Ishikawa (cell line): ENCODE measurements at regions not wholly inside any gene's neighbourhood (a gene's known extent, or its start where the extent isn't known, plus 50 kb on each side); places are given as distances from the start of the nearest gene placed in this dataset.

Experiments
- CEBPB ChIP-seq: IDR thresholded peaks from 2 replicates; pipeline ENCODE4 v1.6.1; 2012
- CREB1 ChIP-seq: IDR thresholded peaks from 2 replicates; pipeline ENCODE4 v1.6.1; 2012; ENCODE audit warnings: low read depth
- EGR1 ChIP-seq: IDR thresholded peaks from 2 replicates; pipeline ENCODE4 v1.6.1; 2012
- EP300 ChIP-seq: IDR thresholded peaks from 2 replicates; pipeline ENCODE4 v1.6.1; 2012; ENCODE audit warnings: borderline replicate concordance
- FOXM1 ChIP-seq: IDR thresholded peaks from 2 replicates; pipeline ENCODE4 v1.6.1; 2012; ENCODE audit warnings: low read depth, borderline replicate concordance
- MAX ChIP-seq: IDR thresholded peaks from 2 replicates; pipeline ENCODE4 v1.6.1; 2012
- NFIC ChIP-seq: IDR thresholded peaks from 2 replicates; pipeline ENCODE4 v1.6.1; 2012
- RAD21 ChIP-seq: IDR thresholded peaks from 2 replicates; pipeline ENCODE4 v1.6.1; 2012; ENCODE audit warnings: low read depth
- TAF1 ChIP-seq: IDR thresholded peaks from 2 replicates; pipeline ENCODE4 v1.6.1; 2012; ENCODE audit warnings: low read depth, mild to moderate bottlenecking
- TCF12 ChIP-seq: IDR thresholded peaks from 2 replicates; pipeline ENCODE4 v1.6.1; 2012; ENCODE audit warnings: low read depth
- TEAD4 ChIP-seq: IDR thresholded peaks from 2 replicates; pipeline ENCODE4 v1.6.1; 2012
- YY1 ChIP-seq: IDR thresholded peaks from 2 replicates; pipeline ENCODE4 v1.6.1; 2012; ENCODE audit warnings: low read depth
- ZBTB7A ChIP-seq: IDR thresholded peaks from 2 replicates; pipeline ENCODE4 v1.6.1; 2012; ENCODE audit warnings: low read depth
- TF ChIP-seq, protein P1 (sequence below): IDR thresholded peaks from 2 replicates; pipeline ENCODE4 v1.6.1; 2012
- TF ChIP-seq, protein P2 (sequence below): IDR thresholded peaks from 2 replicates; pipeline ENCODE4 v1.6.1; 2012; ENCODE audit warnings: low read depth, mild to moderate bottlenecking

- TF ChIP-seq, protein P1, sequence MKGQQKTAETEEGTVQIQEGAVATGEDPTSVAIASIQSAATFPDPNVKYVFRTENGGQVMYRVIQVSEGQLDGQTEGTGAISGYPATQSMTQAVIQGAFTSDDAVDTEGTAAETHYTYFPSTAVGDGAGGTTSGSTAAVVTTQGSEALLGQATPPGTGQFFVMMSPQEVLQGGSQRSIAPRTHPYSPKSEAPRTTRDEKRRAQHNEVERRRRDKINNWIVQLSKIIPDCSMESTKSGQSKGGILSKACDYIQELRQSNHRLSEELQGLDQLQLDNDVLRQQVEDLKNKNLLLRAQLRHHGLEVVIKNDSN, result no peak
- TF ChIP-seq MAX (no peak), YY1 (no peak), TEAD4 (no peak), FOXM1 (no peak), CREB1 (no peak), TCF12 (no peak), EGR1 (no peak), CEBPB (no peak), EP300 (no peak), TAF1 (no peak), RAD21 (no peak), ZBTB7A (no peak), NFIC (no peak)
- TF ChIP-seq, protein P2, sequence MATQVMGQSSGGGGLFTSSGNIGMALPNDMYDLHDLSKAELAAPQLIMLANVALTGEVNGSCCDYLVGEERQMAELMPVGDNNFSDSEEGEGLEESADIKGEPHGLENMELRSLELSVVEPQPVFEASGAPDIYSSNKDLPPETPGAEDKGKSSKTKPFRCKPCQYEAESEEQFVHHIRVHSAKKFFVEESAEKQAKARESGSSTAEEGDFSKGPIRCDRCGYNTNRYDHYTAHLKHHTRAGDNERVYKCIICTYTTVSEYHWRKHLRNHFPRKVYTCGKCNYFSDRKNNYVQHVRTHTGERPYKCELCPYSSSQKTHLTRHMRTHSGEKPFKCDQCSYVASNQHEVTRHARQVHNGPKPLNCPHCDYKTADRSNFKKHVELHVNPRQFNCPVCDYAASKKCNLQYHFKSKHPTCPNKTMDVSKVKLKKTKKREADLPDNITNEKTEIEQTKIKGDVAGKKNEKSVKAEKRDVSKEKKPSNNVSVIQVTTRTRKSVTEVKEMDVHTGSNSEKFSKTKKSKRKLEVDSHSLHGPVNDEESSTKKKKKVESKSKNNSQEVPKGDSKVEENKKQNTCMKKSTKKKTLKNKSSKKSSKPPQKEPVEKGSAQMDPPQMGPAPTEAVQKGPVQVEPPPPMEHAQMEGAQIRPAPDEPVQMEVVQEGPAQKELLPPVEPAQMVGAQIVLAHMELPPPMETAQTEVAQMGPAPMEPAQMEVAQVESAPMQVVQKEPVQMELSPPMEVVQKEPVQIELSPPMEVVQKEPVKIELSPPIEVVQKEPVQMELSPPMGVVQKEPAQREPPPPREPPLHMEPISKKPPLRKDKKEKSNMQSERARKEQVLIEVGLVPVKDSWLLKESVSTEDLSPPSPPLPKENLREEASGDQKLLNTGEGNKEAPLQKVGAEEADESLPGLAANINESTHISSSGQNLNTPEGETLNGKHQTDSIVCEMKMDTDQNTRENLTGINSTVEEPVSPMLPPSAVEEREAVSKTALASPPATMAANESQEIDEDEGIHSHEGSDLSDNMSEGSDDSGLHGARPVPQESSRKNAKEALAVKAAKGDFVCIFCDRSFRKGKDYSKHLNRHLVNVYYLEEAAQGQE, result no peak
Measured at GRCh38 chr2:215522237-215522636, 86.4 kb upstream of the FN1 start.

GRCh38 chr2:215521031-215521430, 85.2 kb upstream of the FN1 start:
- TF ChIP-seq TEAD4 (no peak), YY1 (no peak), CEBPB (no peak), RAD21 (no peak), CREB1 (no peak), TAF1 (no peak), MAX (no peak)
- TF ChIP-seq, protein P2, result no peak

- TF ChIP-seq MAX (no peak), NFIC (no peak), FOXM1 (no peak), RAD21 (no peak)
Measured at GRCh38 chr2:215517391-215517790, 81.5 kb upstream of the FN1 start.

GRCh38 chr2:215514516-215514915, 78.6 kb upstream of the FN1 start:
- TF ChIP-seq EP300 (no peak), NFIC (no peak), RAD21 (no peak), EGR1 (no peak), ZBTB7A (no peak), TAF1 (no peak), YY1 (no peak), FOXM1 (no peak), CREB1 (no peak), CEBPB (no peak), TEAD4 (no peak), TCF12 (no peak), MAX (no peak)
- TF ChIP-seq, protein P1, result no peak
- TF ChIP-seq, protein P2, result no peak
